Sigmoid colon (tissue), 6 donors: ENCODE measurements at regions not wholly inside any gene's neighbourhood (a gene's known extent, or its start where the extent isn't known, plus 50 kb on each side); places are given as distances from the start of the nearest gene placed in this dataset.
A peak's percentile ranks its signal among the peaks of the same experiment; 100 is the strongest.

Source experiments
- DNase-seq: peaks from one replicate; pipeline ENCODE4 v3.0.0-alpha.2; 2019
- H3K27ac ChIP-seq, 4 donors: fragments of 200-600 bp; sonication (generic); one replicate each; pipeline ENCODE4 v1.5.1; 2016 to 2019; ENCODE audit warnings: mild to moderate bottlenecking in 1 of 4
- H3K27me3 ChIP-seq, 3 donors: fragments of 200-600 bp; sonication (generic); one replicate each; pipeline ENCODE4 v1.5.1; 2019; ENCODE audit warnings: mild to moderate bottlenecking in 1 of 3
- H3K36me3 ChIP-seq, 4 donors: fragments of 200-600 bp; sonication (generic); one replicate each; pipeline ENCODE4 v1.5.1; 2016 to 2019
- H3K4me1 ChIP-seq, 4 donors: fragments of 200-600 bp; sonication (generic); one replicate each; pipeline ENCODE4 v1.5.1; 2017 to 2019
- H3K4me3 ChIP-seq, 4 donors: fragments of 200-600 bp; sonication (generic); one replicate each; pipeline ENCODE4 v1.5.1; 2017 to 2019; ENCODE audit warnings: mild to moderate bottlenecking in 2 of 4, moderate library complexity in 1 of 4
- H3K9me3 ChIP-seq, 4 donors: fragments of 200-600 bp in 3 of 4; sonication (generic) in 3 of 4; one replicate each; pipeline versions ENCODE4 v1.5.1 to v1.6.1; 2013 to 2019
- EP300 ChIP-seq, 4 donors: sonication (generic); formaldehyde crosslinking; IDR thresholded peaks; one replicate each; pipeline ENCODE4 v1.6.1; 2017; ENCODE audit warnings: antibody characterized with exemption in 4 of 4
- POLR2A ChIP-seq, 2 donors: fragments of 450-650 bp; IDR thresholded peaks; one replicate each; pipeline ENCODE4 v1.6.1; 2016; ENCODE audit warnings: antibody characterized with exemption in 2 of 2, mild to moderate bottlenecking in 2 of 2, moderate library complexity in 2 of 2
- POLR2AphosphoS5 ChIP-seq, 4 donors: sonication (generic); formaldehyde crosslinking; IDR thresholded peaks; one replicate each; pipeline ENCODE4 v1.6.1; 2017; ENCODE audit warnings: antibody characterized with exemption in 4 of 4
- WGBS, 2 donors: extraction: QIAGEN DNeasy Blood & Tissue Kit; methylation state at CpG; one replicate each; pipeline ENCODE4 v1.1.7; 2013; 5-methylcytosine and 5-hydroxymethylcytosine counted together
- intact Hi-C: fragments of 100-400 bp; cut with DNase I; formaldehyde crosslinking; loops from one replicate; pipeline ENCODE4 v1.15.1; 2023
- TF ChIP-seq, protein P1 (sequence below), 4 experiments: fragments of 450-650 bp in 3 of 4; fragments of 200-600 bp in 1 of 4; IDR thresholded peaks; one replicate each; pipeline ENCODE4 v1.5.1; 2016 to 2019; ENCODE audit warnings: antibody characterized with exemption in 4 of 4, mild to moderate bottlenecking in 3 of 4, moderate library complexity in 2 of 4
- donor health status: healthy with polysubstance abuse.
- donor health status: healthy.

DNA sequence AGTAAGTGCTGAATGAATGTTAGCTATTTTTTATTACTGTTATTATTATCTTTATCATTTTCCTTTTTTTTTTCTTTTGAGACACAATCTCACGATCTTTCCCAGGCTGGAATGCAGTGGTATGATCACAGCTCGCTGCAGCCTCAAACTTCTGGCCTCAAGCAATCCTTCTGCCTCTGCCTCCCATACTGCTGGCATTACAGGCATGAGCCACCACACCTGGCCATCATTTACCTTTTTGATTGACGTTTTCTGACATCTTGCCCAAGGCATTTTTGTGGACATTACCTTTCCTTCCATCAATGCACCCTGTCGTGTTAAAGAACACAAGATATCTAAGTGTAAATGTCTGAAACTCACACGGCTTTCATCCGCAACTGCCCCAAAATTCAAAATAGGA is 138.2 kb downstream of the GAS1 start:
- whole genome bisulfite sequencing, 2 donors = 77 to 90% methylated on average over 6 of the region's 6 CpGs
- H3K9me3 ChIP-seq = no peaks in the 10 kb centered on the region
- H3K27me3 ChIP-seq = no peaks in the 10 kb centered on the region
- no peak overlapping the region for H3K4me3 ChIP-seq
- intact Hi-C loops = no loop called here
- TF ChIP-seq EP300 (IDR thresholded peaks at IDR 0.05) = no peak
- TF ChIP-seq, protein P1, sequence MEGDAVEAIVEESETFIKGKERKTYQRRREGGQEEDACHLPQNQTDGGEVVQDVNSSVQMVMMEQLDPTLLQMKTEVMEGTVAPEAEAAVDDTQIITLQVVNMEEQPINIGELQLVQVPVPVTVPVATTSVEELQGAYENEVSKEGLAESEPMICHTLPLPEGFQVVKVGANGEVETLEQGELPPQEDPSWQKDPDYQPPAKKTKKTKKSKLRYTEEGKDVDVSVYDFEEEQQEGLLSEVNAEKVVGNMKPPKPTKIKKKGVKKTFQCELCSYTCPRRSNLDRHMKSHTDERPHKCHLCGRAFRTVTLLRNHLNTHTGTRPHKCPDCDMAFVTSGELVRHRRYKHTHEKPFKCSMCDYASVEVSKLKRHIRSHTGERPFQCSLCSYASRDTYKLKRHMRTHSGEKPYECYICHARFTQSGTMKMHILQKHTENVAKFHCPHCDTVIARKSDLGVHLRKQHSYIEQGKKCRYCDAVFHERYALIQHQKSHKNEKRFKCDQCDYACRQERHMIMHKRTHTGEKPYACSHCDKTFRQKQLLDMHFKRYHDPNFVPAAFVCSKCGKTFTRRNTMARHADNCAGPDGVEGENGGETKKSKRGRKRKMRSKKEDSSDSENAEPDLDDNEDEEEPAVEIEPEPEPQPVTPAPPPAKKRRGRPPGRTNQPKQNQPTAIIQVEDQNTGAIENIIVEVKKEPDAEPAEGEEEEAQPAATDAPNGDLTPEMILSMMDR (IDR thresholded peaks at IDR 0.05) = no peak
- no peak for TF ChIP-seq POLR2AphosphoS5 (IDR thresholded peaks at IDR 0.05)
- no peak for TF ChIP-seq POLR2A (IDR thresholded peaks at IDR 0.05)
- no peaks in the 10 kb centered on the region for H3K36me3 ChIP-seq
- no peak for DNase-seq
- H3K4me1 ChIP-seq = peaks cover 0 to 12% (median 9%) of the 10 kb centered on the region in 4 donors
- no peak overlapping the region for H3K27ac ChIP-seq

DNA sequence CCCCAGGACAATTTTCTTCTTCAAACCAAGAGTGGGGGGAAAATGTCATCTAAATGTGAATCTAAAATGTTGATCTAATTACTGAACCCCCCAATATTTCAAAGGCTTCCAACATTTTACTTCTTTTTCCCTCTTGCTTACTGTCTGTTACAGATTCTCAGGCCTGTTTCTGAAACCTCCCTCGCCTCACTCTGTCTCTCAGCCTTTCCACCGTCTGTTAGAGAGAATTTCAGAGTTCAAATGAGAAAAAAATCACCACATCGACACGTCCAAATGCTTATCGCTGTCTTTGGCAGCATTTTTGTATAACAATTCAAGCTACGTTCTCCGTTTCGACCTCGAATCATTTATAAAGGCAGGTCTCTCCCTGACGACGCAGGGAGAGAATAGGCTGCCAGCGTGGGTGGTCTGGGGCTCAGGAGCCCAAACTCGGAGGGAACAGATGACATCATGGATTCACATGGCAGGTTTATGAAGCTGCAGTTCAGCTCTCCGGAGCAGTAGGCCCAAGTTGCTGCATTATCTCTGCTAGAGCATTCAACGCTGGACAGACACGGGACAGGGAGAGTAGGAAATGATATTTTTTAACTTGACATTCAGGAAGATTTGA is 139.8 kb downstream of the GAS1 start:
- DNase-seq = peak; percentile 73
- intact Hi-C loops = no loop called here
- Histone ChIP-seq H3K4me1 (peaks cover 0 to 12% (median 9%) of the 10 kb centered on the region in 4 donors), H3K27ac (peak overlapping the region in 3 of 4 donors; percentile 41 to 59 (median 41)), H3K36me3 (no peaks in the 10 kb centered on the region), H3K27me3 (no peaks in the 10 kb centered on the region), H3K4me3 (no peak overlapping the region), H3K9me3 (no peaks in the 10 kb centered on the region)
- WGBS, 2 donors = 59 to 64% methylated on average over 16 of the region's 16 CpGs
- TF ChIP-seq POLR2AphosphoS5 (IDR thresholded peaks at IDR 0.05) (peak in 2 of 4 donors; percentile 10 to 18), EP300 (IDR thresholded peaks at IDR 0.05) (no peak), POLR2A (IDR thresholded peaks at IDR 0.05) (no peak)
- TF ChIP-seq, protein P1 (IDR thresholded peaks at IDR 0.05) = no peak

DNA sequence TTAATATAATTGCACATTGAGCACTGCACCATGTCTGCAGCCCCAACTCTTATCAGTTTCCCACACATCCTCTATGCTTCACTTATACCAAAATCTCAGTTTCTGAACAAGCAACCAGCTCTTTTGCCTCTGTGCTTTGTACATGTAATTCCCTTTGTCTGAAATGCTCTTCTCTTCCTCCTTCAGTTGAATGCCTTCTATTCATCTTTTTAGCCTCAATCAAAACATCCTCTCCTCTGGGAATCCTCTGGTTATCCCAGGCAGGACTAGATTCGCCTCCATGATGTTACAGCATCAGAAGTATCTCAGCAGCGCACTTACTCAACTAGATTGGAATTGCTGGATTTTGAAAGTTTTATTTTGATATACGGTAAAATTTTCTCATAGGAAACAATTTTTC is 143.3 kb downstream of the GAS1 start:
- H3K4me1 ChIP-seq = peaks cover 0 to 21% (median 12%) of the 10 kb centered on the region in 4 donors
- WGBS, 2 donors = 87 to 88% methylated on average over 3 of the region's 3 CpGs
- no peak overlapping the region for H3K27ac ChIP-seq
- TF ChIP-seq EP300 (IDR thresholded peaks at IDR 0.05) (no peak), POLR2A (IDR thresholded peaks at IDR 0.05) (no peak), POLR2AphosphoS5 (IDR thresholded peaks at IDR 0.05) (no peak)
- TF ChIP-seq, protein P1 (IDR thresholded peaks at IDR 0.05) = no peak
- intact Hi-C loops = no loop called here
- H3K27me3 ChIP-seq = no peaks in the 10 kb centered on the region
- no peak for DNase-seq
- H3K36me3 ChIP-seq = no peaks in the 10 kb centered on the region
- no peaks in the 10 kb centered on the region for H3K9me3 ChIP-seq
- no peak overlapping the region for H3K4me3 ChIP-seq

DNA sequence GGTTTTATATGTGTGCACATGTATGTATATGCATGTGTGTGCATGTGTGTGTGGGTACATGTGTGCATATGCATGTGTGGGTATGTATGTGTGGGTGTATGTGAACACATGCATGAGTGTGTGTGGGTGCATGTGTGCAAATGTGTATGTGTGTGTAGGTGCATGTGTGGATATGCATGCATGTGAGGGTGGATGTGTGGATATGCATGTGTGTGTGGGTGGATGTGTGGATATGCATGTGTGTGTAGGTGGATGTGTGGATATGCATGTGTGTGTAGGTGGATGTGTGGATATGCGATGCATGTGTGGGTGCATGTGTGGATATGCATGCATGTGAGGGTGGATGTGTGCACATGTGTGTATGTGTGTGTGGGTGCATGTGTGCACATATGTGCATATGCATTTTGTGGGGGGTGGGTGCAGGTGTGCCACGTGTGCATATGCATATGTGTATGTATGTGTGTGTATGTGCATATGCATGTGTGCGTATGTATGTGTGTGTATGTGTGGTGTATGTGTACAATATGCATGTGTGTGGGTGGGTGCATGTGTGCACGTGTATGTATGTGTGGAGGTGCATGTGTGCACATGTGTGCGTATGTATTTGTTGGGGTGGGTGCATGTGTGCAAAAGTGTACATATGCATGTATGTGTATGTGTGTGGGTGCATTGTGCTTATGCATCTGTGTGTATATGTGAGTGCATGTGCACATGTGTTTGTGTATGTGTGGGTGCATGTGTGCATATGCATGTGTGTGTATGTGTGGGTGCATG is 144.2 kb downstream of the GAS1 start:
- WGBS, 2 donors = 92% methylated on average over 5 of the region's 5 CpGs
- Histone ChIP-seq H3K4me3 (no peak overlapping the region), H3K9me3 (no peaks in the 10 kb centered on the region), H3K27ac (no peak overlapping the region), H3K4me1 (peaks cover 0 to 18% (median 11%) of the 10 kb centered on the region in 4 donors), H3K27me3 (no peaks in the 10 kb centered on the region), H3K36me3 (no peaks in the 10 kb centered on the region)
- intact Hi-C loops = no loop called here
- TF ChIP-seq POLR2A (IDR thresholded peaks at IDR 0.05) (no peak), POLR2AphosphoS5 (IDR thresholded peaks at IDR 0.05) (no peak), EP300 (IDR thresholded peaks at IDR 0.05) (no peak)
- TF ChIP-seq, protein P1 (IDR thresholded peaks at IDR 0.05) = no peak
- DNase-seq = no peak
